BE2C (cell line): ENCODE measurements at regions not wholly inside any gene's neighbourhood (a gene's known extent, or its start where the extent isn't known, plus 50 kb on each side); places are given as distances from the start of the nearest gene placed in this dataset.

Experiments
- DNase-seq: peaks from one replicate; pipeline ENCODE4 v3.0.0-alpha.2; 2020
- H3K27me3 ChIP-seq: fragments of 250-450 bp; sonication (Bioruptor Pico); 2 replicates; pipeline ENCODE4 v1.5.1; 2020; ENCODE audit warnings: mild to moderate bottlenecking
- H3K36me3 ChIP-seq: fragments of 250-450 bp; sonication (Bioruptor Pico); 2 replicates; pipeline ENCODE4 v1.5.1; 2020; ENCODE audit warnings: mild to moderate bottlenecking
- H3K4me1 ChIP-seq: fragments of 250-450 bp; sonication (Bioruptor Pico); 2 replicates; pipeline ENCODE4 v1.5.1; 2020
- H3K4me3 ChIP-seq: 2 replicates; pipeline ENCODE4 v1.5.1; 2011; ENCODE audit warnings: low read depth, low read length
- H3K9me3 ChIP-seq: fragments of 250-450 bp; sonication (Bioruptor Pico); 2 replicates; pipeline ENCODE4 v1.5.1; 2020
- TF ChIP-seq, protein P1 (sequence below): IDR thresholded peaks from 2 replicates; pipeline ENCODE4 v1.5.1; 2012; ENCODE audit warnings: mild to moderate bottlenecking, low read depth, low read length

DNA sequence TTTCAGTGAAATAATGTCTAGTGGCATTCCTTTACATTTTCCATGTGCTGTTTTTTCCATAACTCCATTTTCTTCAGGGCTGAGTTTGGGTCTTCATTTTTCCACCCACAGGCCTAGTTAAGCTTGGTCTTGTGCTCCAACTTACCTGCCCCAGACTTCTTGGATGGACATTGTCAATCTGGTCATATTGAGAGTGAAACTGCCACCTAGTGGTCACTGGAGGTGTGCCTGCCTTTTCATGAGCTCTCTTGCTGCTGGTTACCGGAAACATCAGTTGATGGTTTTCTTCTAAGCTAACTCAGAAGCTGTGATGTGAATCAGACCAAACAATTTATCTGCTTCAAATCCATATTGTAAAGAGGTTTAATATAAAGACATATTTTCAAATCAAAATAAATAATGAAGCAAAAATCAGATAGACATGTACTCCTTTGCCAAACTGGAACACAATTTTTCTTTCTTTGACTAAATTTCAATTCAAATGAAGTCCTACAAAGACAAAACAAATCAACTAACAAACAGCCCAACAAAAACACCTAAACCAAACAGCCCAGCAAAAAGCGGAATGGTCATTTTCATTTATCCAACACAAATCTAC, 135.1 kb upstream of the RASGRP1 start:
- no peak overlapping the region for H3K4me3 ChIP-seq
- H3K36me3 ChIP-seq = no peaks in the 10 kb centered on the region
- no peaks in the 10 kb centered on the region for H3K27me3 ChIP-seq
- peak; percentile 71 for DNase-seq
- H3K9me3 ChIP-seq = no peaks in the 10 kb centered on the region
- TF ChIP-seq, protein P1, sequence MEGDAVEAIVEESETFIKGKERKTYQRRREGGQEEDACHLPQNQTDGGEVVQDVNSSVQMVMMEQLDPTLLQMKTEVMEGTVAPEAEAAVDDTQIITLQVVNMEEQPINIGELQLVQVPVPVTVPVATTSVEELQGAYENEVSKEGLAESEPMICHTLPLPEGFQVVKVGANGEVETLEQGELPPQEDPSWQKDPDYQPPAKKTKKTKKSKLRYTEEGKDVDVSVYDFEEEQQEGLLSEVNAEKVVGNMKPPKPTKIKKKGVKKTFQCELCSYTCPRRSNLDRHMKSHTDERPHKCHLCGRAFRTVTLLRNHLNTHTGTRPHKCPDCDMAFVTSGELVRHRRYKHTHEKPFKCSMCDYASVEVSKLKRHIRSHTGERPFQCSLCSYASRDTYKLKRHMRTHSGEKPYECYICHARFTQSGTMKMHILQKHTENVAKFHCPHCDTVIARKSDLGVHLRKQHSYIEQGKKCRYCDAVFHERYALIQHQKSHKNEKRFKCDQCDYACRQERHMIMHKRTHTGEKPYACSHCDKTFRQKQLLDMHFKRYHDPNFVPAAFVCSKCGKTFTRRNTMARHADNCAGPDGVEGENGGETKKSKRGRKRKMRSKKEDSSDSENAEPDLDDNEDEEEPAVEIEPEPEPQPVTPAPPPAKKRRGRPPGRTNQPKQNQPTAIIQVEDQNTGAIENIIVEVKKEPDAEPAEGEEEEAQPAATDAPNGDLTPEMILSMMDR = peak; percentile 97
- H3K4me1 ChIP-seq = peaks cover 12% of the 10 kb centered on the region; the same call in 1 of the 2 replicates

DNA sequence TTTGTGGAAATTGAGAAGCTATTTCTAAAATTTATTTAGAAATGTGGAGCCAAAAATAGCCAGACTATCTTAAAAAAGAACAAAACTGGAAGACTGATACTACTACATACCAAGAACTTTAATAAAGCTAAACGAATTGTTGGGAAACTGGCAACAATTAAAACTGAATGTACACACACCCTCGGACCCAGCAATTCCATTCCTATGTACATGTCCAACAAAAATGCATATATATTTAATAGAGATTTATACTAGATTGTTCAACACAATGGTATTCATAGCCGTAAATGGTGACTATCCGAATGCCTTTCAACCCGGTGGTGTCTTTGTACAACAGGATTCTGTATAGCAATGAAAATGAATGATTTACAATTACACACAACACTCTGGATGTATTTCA, 136.5 kb upstream of the RASGRP1 start:
- Histone ChIP-seq H3K36me3 (no peaks in the 10 kb centered on the region), H3K4me3 (no peak overlapping the region), H3K4me1 (peaks cover 5% of the 10 kb centered on the region; the same call in 1 of the 2 replicates), H3K9me3 (no peaks in the 10 kb centered on the region), H3K27me3 (no peaks in the 10 kb centered on the region)
- DNase-seq = no peak
- TF ChIP-seq, protein P1 = no peak

DNA sequence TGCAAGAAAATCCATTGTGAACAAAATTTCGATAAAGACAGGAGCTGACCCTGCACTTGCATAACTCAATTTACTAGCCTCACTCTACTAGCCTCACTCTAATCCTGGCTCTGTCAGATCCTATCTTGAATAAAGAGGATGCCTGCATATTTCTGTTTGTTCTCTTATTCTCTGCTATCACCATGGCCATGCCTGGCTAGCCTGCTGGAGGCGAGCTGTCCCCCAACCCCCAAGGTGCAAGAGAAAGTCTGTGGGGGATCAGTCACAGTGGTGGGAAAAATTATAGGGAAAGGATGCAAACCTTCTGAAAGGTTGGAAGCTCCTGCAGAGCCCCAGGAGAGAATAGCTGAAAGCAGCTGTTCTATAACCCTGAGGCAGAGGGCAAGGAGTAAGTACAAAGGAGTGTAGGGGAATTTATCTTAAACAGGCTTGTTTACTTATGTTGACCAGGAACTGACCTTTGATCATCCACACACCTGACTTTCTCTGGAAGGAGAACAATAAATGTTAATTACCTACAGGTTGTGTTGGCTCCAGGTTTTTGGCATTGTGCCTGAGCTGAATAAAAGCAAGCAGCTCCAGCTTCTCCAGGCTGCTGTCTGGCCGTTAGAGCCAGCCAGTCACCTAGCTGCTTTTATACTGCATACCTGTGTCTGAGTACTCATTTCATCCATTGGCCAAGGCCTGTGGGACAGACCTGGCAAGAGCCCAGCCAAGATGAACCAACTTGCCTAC, 137.7 kb upstream of the RASGRP1 start:
- Histone ChIP-seq H3K4me1 (peaks cover 3% of the 10 kb centered on the region; the same call in 1 of the 2 replicates), H3K4me3 (no peak overlapping the region), H3K36me3 (no peaks in the 10 kb centered on the region), H3K9me3 (no peaks in the 10 kb centered on the region), H3K27me3 (no peaks in the 10 kb centered on the region; the same call in 1 of the 2 replicates)
- peak; percentile 63 for DNase-seq
- TF ChIP-seq, protein P1 = no peak

DNA sequence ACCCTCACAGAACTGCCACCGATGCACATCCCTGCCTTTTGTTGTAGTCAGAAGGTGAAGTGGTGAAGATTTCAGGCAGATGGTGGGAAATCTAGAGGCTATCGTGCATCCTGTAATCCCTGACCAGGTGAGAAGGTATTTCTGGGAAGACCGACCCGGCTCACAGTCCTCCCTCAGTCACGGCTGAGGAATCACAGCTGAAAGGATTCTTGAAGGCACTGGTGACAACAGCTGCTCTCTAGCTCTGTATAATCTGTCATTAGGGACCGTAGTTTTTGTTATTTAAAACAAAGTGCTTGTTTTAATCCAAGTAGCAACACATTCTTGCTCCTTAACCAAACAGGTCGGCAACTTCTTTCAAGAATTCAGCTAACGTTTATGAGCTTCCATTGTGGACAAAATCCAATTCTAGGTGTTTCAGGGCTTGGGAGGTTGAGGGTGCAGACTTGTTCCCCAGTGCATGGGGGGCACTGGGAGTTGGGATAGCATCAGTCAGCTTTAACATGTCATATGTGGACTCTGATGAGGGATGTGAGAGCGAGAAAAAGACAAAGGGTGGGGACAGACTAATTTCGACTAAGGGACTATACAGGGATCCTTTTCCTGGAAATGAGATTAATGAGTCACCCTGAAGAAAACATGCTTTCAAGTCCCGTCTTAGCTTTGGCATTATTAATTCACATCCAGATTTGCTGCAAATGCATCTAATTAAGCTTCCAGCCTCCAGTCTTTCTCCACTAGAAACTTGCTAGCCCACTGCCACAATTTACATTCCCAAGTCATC, 141.0 kb upstream of the RASGRP1 start:
- TF ChIP-seq, protein P1 = no peak
- Histone ChIP-seq H3K36me3 (no peaks in the 10 kb centered on the region), H3K27me3 (no peaks in the 10 kb centered on the region; the same call in 1 of the 2 replicates), H3K9me3 (no peaks in the 10 kb centered on the region), H3K4me3 (no peak overlapping the region), H3K4me1 (peaks cover 3% of the 10 kb centered on the region; the same call in 1 of the 2 replicates)
- DNase-seq = no peak

DNA sequence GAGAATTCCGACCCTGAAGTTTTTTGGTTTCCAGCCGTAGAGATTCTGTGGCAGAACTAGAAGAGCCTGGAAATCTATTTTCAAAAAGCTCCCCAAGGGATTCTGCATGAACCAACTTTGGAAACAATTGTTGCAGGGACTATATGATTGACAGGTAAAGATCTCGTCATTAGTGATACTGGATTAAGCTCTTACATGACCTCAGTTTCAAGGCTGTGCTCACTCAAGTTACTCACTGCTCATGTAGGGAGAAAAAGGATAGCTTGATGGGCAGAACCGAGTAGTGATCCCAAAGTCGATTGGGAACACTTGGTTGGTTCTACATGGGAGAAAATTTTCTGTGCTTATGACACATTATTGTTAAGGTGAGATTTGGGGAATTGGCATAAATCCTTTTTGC, 142.3 kb upstream of the RASGRP1 start:
- Histone ChIP-seq H3K4me1 (peaks cover 3% of the 10 kb centered on the region; the same call in 1 of the 2 replicates), H3K36me3 (no peaks in the 10 kb centered on the region), H3K4me3 (no peak overlapping the region), H3K27me3 (no peaks in the 10 kb centered on the region; the same call in 1 of the 2 replicates), H3K9me3 (no peaks in the 10 kb centered on the region)
- DNase-seq = no peak
- TF ChIP-seq, protein P1 = no peak
